OCI-LY1 (cell line): ENCODE measurements at regions not wholly inside any gene's neighbourhood (a gene's known extent, or its start where the extent isn't known, plus 50 kb on each side); places are given as distances from the start of the nearest gene placed in this dataset.

ENCODE experiments used
- H2AFZ ChIP-seq: fragments of 200-600 bp; sonication (generic), shearing (Covaris generic); 2 replicates; pipeline ENCODE4 v1.6.0; 2014; ENCODE audit warnings: antibody characterized with exemption, mild to moderate bottlenecking, low read length
- H3F3A ChIP-seq: fragments of 200-600 bp; sonication (generic), shearing (Covaris generic); 2 replicates; pipeline ENCODE4 v1.6.0; 2014; ENCODE audit warnings: mild to moderate bottlenecking, antibody characterized with exemption, low read length, moderate library complexity; ENCODE audit not compliant: insufficient read depth
- H3K27ac ChIP-seq: fragments of 200-600 bp; sonication (generic); 2 replicates; pipeline ENCODE4 v1.5.1; 2014; ENCODE audit warnings: low read length, mixed run types, mild to moderate bottlenecking, low read depth; ENCODE audit not compliant: poor library complexity, severe bottlenecking
- H3K27me3 ChIP-seq: fragments of 200-600 bp; sonication (generic); 2 replicates; pipeline ENCODE4 v1.6.0; 2014; ENCODE audit warnings: antibody characterized with exemption, mild to moderate bottlenecking, low read length, moderate library complexity; ENCODE audit not compliant: insufficient read depth
- H3K36me3 ChIP-seq: fragments of 200-600 bp; sonication (generic); 2 replicates; pipeline ENCODE4 v1.6.1; 2014; ENCODE audit warnings: mild to moderate bottlenecking, antibody characterized with exemption, low read length, moderate library complexity, mixed read lengths; ENCODE audit not compliant: insufficient read depth
- H3K4me1 ChIP-seq: fragments of 200-600 bp; sonication (generic); 2 replicates; pipeline ENCODE4 v1.5.1; 2014; ENCODE audit warnings: mild to moderate bottlenecking, low read length, moderate library complexity; ENCODE audit not compliant: insufficient read depth, severe bottlenecking
- H3K4me2 ChIP-seq: fragments of 200-600 bp; sonication (generic), shearing (Covaris generic); 2 replicates; pipeline ENCODE4 v1.6.1; 2014; ENCODE audit warnings: low read length
- H3K4me3 ChIP-seq: fragments of 200-600 bp; sonication (generic); 2 replicates; pipeline ENCODE4 v1.5.1; 2014; ENCODE audit warnings: low read length, low read depth, mild to moderate bottlenecking, mixed read lengths; ENCODE audit not compliant: poor library complexity, severe bottlenecking
- H3K79me2 ChIP-seq: fragments of 200-600 bp; shearing (Covaris generic); 2 replicates; pipeline ENCODE4 v1.6.1; 2016; ENCODE audit warnings: mixed run types, low read length, mixed read lengths; ENCODE audit not compliant: insufficient read depth
- H3K9ac ChIP-seq: fragments of 200-600 bp; sonication (generic), shearing (Covaris generic); 2 replicates; pipeline ENCODE4 v1.6.1; 2014; ENCODE audit warnings: mild to moderate bottlenecking, low read length, mixed read lengths
- H3K9me2 ChIP-seq: fragments of 200-600 bp; sonication (generic), shearing (Covaris generic); 2 replicates; pipeline ENCODE4 v1.6.1; 2014; ENCODE audit warnings: low read depth, mild to moderate bottlenecking, low read length, mixed read lengths
- H3K9me3 ChIP-seq: fragments of 200-600 bp; shearing (Covaris generic); 2 replicates; pipeline ENCODE4 v1.6.1; 2014; ENCODE audit warnings: low read length, mixed read lengths
- H4K20me1 ChIP-seq: fragments of 200-600 bp; sonication (generic), shearing (Covaris generic); 2 replicates; pipeline ENCODE4 v1.6.0; 2016; ENCODE audit warnings: mild to moderate bottlenecking, low read length; ENCODE audit not compliant: insufficient read depth
- CTCF ChIP-seq: fragments of 200-600 bp; sonication (generic), shearing (Covaris generic); IDR thresholded peaks from 2 replicates; pipeline ENCODE4 v1.5.1; 2017; ENCODE audit warnings: mild to moderate bottlenecking, antibody characterized with exemption, low read length, moderate library complexity, mixed read lengths
- EZH2 ChIP-seq: fragments of 200-600 bp; sonication (generic), shearing (Covaris generic); IDR thresholded peaks from 2 replicates; pipeline ENCODE4 v1.8.0; 2017; ENCODE audit warnings: borderline replicate concordance, mixed run types, mild to moderate bottlenecking, antibody characterized with exemption, low read length, moderate library complexity, mixed read lengths

GRCh38 chr4:159563257-159563656, 460.4 kb downstream of the RAPGEF2 start:
- no peaks in the 10 kb centered on the region for H3K9me2 ChIP-seq
- no peaks in the 10 kb centered on the region for H3K79me2 ChIP-seq
- H3K9me3 ChIP-seq = no peaks in the 10 kb centered on the region
- H4K20me1 ChIP-seq = no peaks in the 10 kb centered on the region
- no peak overlapping the region for H3K9ac ChIP-seq
- H3K4me2 ChIP-seq = no peak overlapping the region
- H3K27me3 ChIP-seq = no peaks in the 10 kb centered on the region
- no peaks in the 10 kb centered on the region for H3F3A ChIP-seq
- TF ChIP-seq EZH2 = no peak
- TF ChIP-seq CTCF = no peak
- H3K36me3 ChIP-seq = no peaks in the 10 kb centered on the region
- H3K4me3 ChIP-seq = no peak overlapping the region
- H3K27ac ChIP-seq = no peak overlapping the region
- no peak overlapping the region for H2AFZ ChIP-seq
- no peaks in the 10 kb centered on the region for H3K4me1 ChIP-seq

GRCh38 chr4:159564615-159565014, 461.7 kb downstream of the RAPGEF2 start:
- Histone ChIP-seq H3K36me3 (no peaks in the 10 kb centered on the region), H3K27me3 (no peaks in the 10 kb centered on the region), H3K9ac (no peak overlapping the region), H4K20me1 (no peaks in the 10 kb centered on the region), H3K27ac (no peak overlapping the region), H3K4me1 (no peaks in the 10 kb centered on the region), H3F3A (no peaks in the 10 kb centered on the region), H3K9me2 (no peaks in the 10 kb centered on the region), H3K4me3 (no peak overlapping the region), H3K9me3 (no peaks in the 10 kb centered on the region), H3K79me2 (no peaks in the 10 kb centered on the region), H2AFZ (no peak overlapping the region), H3K4me2 (no peak overlapping the region)
- TF ChIP-seq CTCF = no peak
- no peak for TF ChIP-seq EZH2

GRCh38 chr4:159566786-159567185, 463.9 kb downstream of the RAPGEF2 start:
- Histone ChIP-seq H3F3A (no peaks in the 10 kb centered on the region), H3K4me1 (no peaks in the 10 kb centered on the region), H3K9me3 (no peaks in the 10 kb centered on the region), H3K4me3 (no peak overlapping the region), H3K27me3 (no peaks in the 10 kb centered on the region), H3K9me2 (no peaks in the 10 kb centered on the region), H3K27ac (no peak overlapping the region), H3K79me2 (no peaks in the 10 kb centered on the region), H3K36me3 (no peaks in the 10 kb centered on the region), H4K20me1 (no peaks in the 10 kb centered on the region), H2AFZ (no peak overlapping the region), H3K4me2 (no peak overlapping the region), H3K9ac (no peak overlapping the region)
- TF ChIP-seq CTCF (no peak), EZH2 (no peak)
